ENCODE measurements at regions not wholly inside any gene's neighbourhood (a gene's known extent, or its start where the extent isn't known, plus 50 kb on each side); places are given as distances from the start of the nearest gene placed in this dataset.

- Histone ChIP-seq H3K9me3 (ENCODE audit: control insufficient read depth in 4 of 4, low read length in 3 of 4) (no peaks in the 10 kb centered on the region), H3K36me3 (ENCODE audit: control insufficient read depth in 4 of 4, insufficient read depth in 3 of 4, low read depth in 1 of 4, low read length in 3 of 4) (no peaks in the 10 kb centered on the region), H3K4me3 (ENCODE audit: low read depth in 1 of 3, low read length in 3 of 3) (no peak overlapping the region), H3K27ac (ENCODE audit: low read depth in 1 of 2, low read length in 2 of 2) (no peak overlapping the region), H3K4me1 (ENCODE audit: control insufficient read depth in 4 of 4, insufficient read depth in 4 of 4, low read length in 3 of 4) (no peaks in the 10 kb centered on the region), H3K9ac (ENCODE audit: low read depth in 1 of 2, low read length in 2 of 2) (no peak overlapping the region), H3K27me3 (ENCODE audit: control insufficient read depth in 4 of 4, insufficient read depth in 4 of 4, low read length in 3 of 4) (peaks cover 0 to 6% (median 0%) of the 10 kb centered on the region in 4 donors)
- WGBS = 59% methylated on average over 3 of the region's 3 CpGs
- no peak for TF ChIP-seq MAX (IDR thresholded peaks at IDR 0.05)
- TF ChIP-seq NR2F2 (IDR thresholded peaks at IDR 0.05) = no peak
- no peak for TF ChIP-seq JUND (IDR thresholded peaks at IDR 0.05)
- TF ChIP-seq CTCF (IDR thresholded peaks at IDR 0.05; ENCODE audit: low read depth, low read length, missing input control) = no peak
- no peak for DNase-seq (ENCODE audit: low spot score)
Measured at GRCh38 chr11:79940974-79941735, 500.3 kb upstream of the TENM4 start.

GRCh38 chr11:79940165-79940564 lies 499.3 kb upstream of the TENM4 start:
- no peak for TF ChIP-seq FOXA1 (IDR thresholded peaks at IDR 0.05)
- TF ChIP-seq CTCF (IDR thresholded peaks at IDR 0.05; ENCODE audit: low read depth, low read length, missing input control) = no peak
- no peak for TF ChIP-seq EGR1 (IDR thresholded peaks at IDR 0.05; ENCODE audit: low read depth in 2 of 2)
- no peak for TF ChIP-seq ZBTB33 (IDR thresholded peaks at IDR 0.05)
- TF ChIP-seq FOXA2 (IDR thresholded peaks at IDR 0.05) = no peak
- TF ChIP-seq RAD21 (IDR thresholded peaks at IDR 0.05) = no peak
- no peak for TF ChIP-seq HNF4G (IDR thresholded peaks at IDR 0.05)
- no peak for TF ChIP-seq NR2F2 (IDR thresholded peaks at IDR 0.05)
- no peak for TF ChIP-seq JUND (IDR thresholded peaks at IDR 0.05)
- DNase-seq (ENCODE audit: low spot score) = no peak
- H3K9me3 ChIP-seq (ENCODE audit: control insufficient read depth in 4 of 4, low read length in 3 of 4) = no peaks in the 10 kb centered on the region
- H3K27me3 ChIP-seq (ENCODE audit: control insufficient read depth in 4 of 4, insufficient read depth in 4 of 4, low read length in 3 of 4) = peaks cover 0 to 6% (median 0%) of the 10 kb centered on the region in 4 donors
- 41% methylated on average over 6 of the region's 6 CpGs for WGBS
- no peak overlapping the region for H3K9ac ChIP-seq (ENCODE audit: low read depth in 1 of 2, low read length in 2 of 2)
- H3K4me1 ChIP-seq (ENCODE audit: control insufficient read depth in 4 of 4, insufficient read depth in 4 of 4, low read length in 3 of 4) = no peaks in the 10 kb centered on the region
- H3K27ac ChIP-seq (ENCODE audit: low read depth in 1 of 2, low read length in 2 of 2) = no peak overlapping the region
- H3K4me3 ChIP-seq (ENCODE audit: low read depth in 1 of 3, low read length in 3 of 3) = no peak overlapping the region
- H3K36me3 ChIP-seq (ENCODE audit: control insufficient read depth in 4 of 4, insufficient read depth in 3 of 4, low read depth in 1 of 4, low read length in 3 of 4) = no peaks in the 10 kb centered on the region

- WGBS = 80% methylated on average over 4 of the region's 4 CpGs
Measured at GRCh38 chr11:79939111-79939510, 498.3 kb upstream of the TENM4 start.

More at GRCh38 chr11:79939111-79939510, 498.3 kb upstream of the TENM4 start:
- no peak for DNase-seq (ENCODE audit: low spot score)
- TF ChIP-seq RAD21 (IDR thresholded peaks at IDR 0.05) (no peak), FOXA1 (IDR thresholded peaks at IDR 0.05) (no peak), SP1 (IDR thresholded peaks at IDR 0.05) (no peak), HNF4A (conservative IDR thresholded peaks at IDR 0.05) (no peak), JUND (IDR thresholded peaks at IDR 0.05) (no peak), RXRA (IDR thresholded peaks at IDR 0.05) (no peak), CTCF (IDR thresholded peaks at IDR 0.05; ENCODE audit: low read depth, low read length, missing input control) (no peak), EGR1 (IDR thresholded peaks at IDR 0.05; ENCODE audit: low read depth in 2 of 2) (no peak), MAX (IDR thresholded peaks at IDR 0.05) (no peak), FOXA2 (IDR thresholded peaks at IDR 0.05) (no peak)
- Histone ChIP-seq H3K27ac (ENCODE audit: low read depth in 1 of 2, low read length in 2 of 2) (no peak overlapping the region), H3K9ac (ENCODE audit: low read depth in 1 of 2, low read length in 2 of 2) (no peak overlapping the region), H3K36me3 (ENCODE audit: control insufficient read depth in 4 of 4, insufficient read depth in 3 of 4, low read depth in 1 of 4, low read length in 3 of 4) (no peaks in the 10 kb centered on the region), H3K4me1 (ENCODE audit: control insufficient read depth in 4 of 4, insufficient read depth in 4 of 4, low read length in 3 of 4) (no peaks in the 10 kb centered on the region), H3K27me3 (ENCODE audit: control insufficient read depth in 4 of 4, insufficient read depth in 4 of 4, low read length in 3 of 4) (peaks cover 0 to 6% (median 0%) of the 10 kb centered on the region in 4 donors), H3K4me3 (ENCODE audit: low read depth in 1 of 3, low read length in 3 of 3) (no peak overlapping the region), H3K9me3 (ENCODE audit: control insufficient read depth in 4 of 4, low read length in 3 of 4) (no peaks in the 10 kb centered on the region)

All from liver (tissue), 8 donors.